ENCODE measurements at regions not wholly inside any gene's neighbourhood (a gene's known extent, or its start where the extent isn't known, plus 50 kb on each side); places are given as distances from the start of the nearest gene placed in this dataset.

- H3K36me3 ChIP-seq = no peaks in the 10 kb centered on the region
- DNase-seq (ENCODE audit: low read depth in 1 of 2, low spot score in 1 of 2) = no peak
- TF ChIP-seq CTCF (IDR thresholded peaks at IDR 0.05; ENCODE audit: low read depth, low read length) = no peak
- H3K27ac ChIP-seq = no peak overlapping the region
- H3K4me3 ChIP-seq = no peak overlapping the region
- H3K27me3 ChIP-seq = no peaks in the 10 kb centered on the region
- H3K9me3 ChIP-seq (ENCODE audit: low read depth) = no peaks in the 10 kb centered on the region
- no peaks in the 10 kb centered on the region for H3K4me1 ChIP-seq (ENCODE audit: low read depth)
These were observed 112.8 kb upstream of the CREB5 start for GRCh38 chr7:28299556-28299955.

GRCh38 chr7:28300488-28300887, 111.8 kb upstream of the CREB5 start:
- TF ChIP-seq CTCF (IDR thresholded peaks at IDR 0.05; ENCODE audit: low read depth, low read length) = no peak

GRCh38 chr7:28301148-28301641, 111.1 kb upstream of the CREB5 start:
- no peak for TF ChIP-seq CTCF (IDR thresholded peaks at IDR 0.05; ENCODE audit: low read depth, low read length)
- H3K27me3 ChIP-seq = no peaks in the 10 kb centered on the region
- DNase-seq (ENCODE audit: low read depth in 1 of 2, low spot score in 1 of 2) = peak in 1 of 2 donors; percentile 74
- H3K4me1 ChIP-seq (ENCODE audit: low read depth) = no peaks in the 10 kb centered on the region
- no peak overlapping the region for H3K27ac ChIP-seq
- no peak overlapping the region for H3K4me3 ChIP-seq
- no peaks in the 10 kb centered on the region for H3K36me3 ChIP-seq
- H3K9me3 ChIP-seq (ENCODE audit: low read depth) = no peaks in the 10 kb centered on the region

More at GRCh38 chr7:28300488-28300887, 111.8 kb upstream of the CREB5 start:
- no peak overlapping the region for H3K27ac ChIP-seq
- no peak for DNase-seq (ENCODE audit: low read depth in 1 of 2, low spot score in 1 of 2)
- no peak overlapping the region for H3K4me3 ChIP-seq
- H3K36me3 ChIP-seq = no peaks in the 10 kb centered on the region
- no peaks in the 10 kb centered on the region for H3K9me3 ChIP-seq (ENCODE audit: low read depth)
- H3K4me1 ChIP-seq (ENCODE audit: low read depth) = no peaks in the 10 kb centered on the region
- no peaks in the 10 kb centered on the region for H3K27me3 ChIP-seq

GRCh38 chr7:28304290-28304689, 108.0 kb upstream of the CREB5 start:
- Histone ChIP-seq H3K27ac (no peak overlapping the region), H3K27me3 (no peaks in the 10 kb centered on the region), H3K4me3 (no peak overlapping the region), H3K9me3 (ENCODE audit: low read depth) (no peaks in the 10 kb centered on the region), H3K36me3 (no peaks in the 10 kb centered on the region), H3K4me1 (ENCODE audit: low read depth) (no peaks in the 10 kb centered on the region)
- no peak for TF ChIP-seq CTCF (IDR thresholded peaks at IDR 0.05; ENCODE audit: low read depth, low read length)
- no peak for DNase-seq (ENCODE audit: low read depth in 1 of 2, low spot score in 1 of 2)

- TF ChIP-seq CTCF (IDR thresholded peaks at IDR 0.05; ENCODE audit: low read depth, low read length) = no peak
- H3K9me3 ChIP-seq (ENCODE audit: low read depth) = no peaks in the 10 kb centered on the region
- H3K36me3 ChIP-seq = no peaks in the 10 kb centered on the region
- peaks cover 5% of the 10 kb centered on the region for H3K4me1 ChIP-seq (ENCODE audit: low read depth)
- no peak overlapping the region for H3K27ac ChIP-seq
- no peak for DNase-seq (ENCODE audit: low read depth in 1 of 2, low spot score in 1 of 2)
- H3K27me3 ChIP-seq = no peaks in the 10 kb centered on the region
- no peak overlapping the region for H3K4me3 ChIP-seq
These were observed 102.4 kb upstream of the CREB5 start for GRCh38 chr7:28309704-28310459.
